ENCODE measurements at regions not wholly inside any gene's neighbourhood (a gene's known extent, or its start where the extent isn't known, plus 50 kb on each side); places are given as distances from the start of the nearest gene placed in this dataset.

- H3K4me3 ChIP-seq (ENCODE audit: low read length): no peak overlapping the region
- no peak for DNase-seq
- H3K9me3 ChIP-seq (replicated peaks; ENCODE audit: insufficient read depth, low read length): no peaks in the 10 kb centered on the region
- H3K4me2 ChIP-seq (ENCODE audit: low read depth, low read length): no peak overlapping the region
- no peak overlapping the region for H2AFZ ChIP-seq (ENCODE audit: low read length)
- H3K27me3 ChIP-seq (replicated peaks; ENCODE audit: insufficient read depth, low read length): no peaks in the 10 kb centered on the region
- H3K27ac ChIP-seq (ENCODE audit: low read length): no peak overlapping the region
- TF ChIP-seq EZH2phosphoT487 (IDR thresholded peaks at IDR 0.05; ENCODE audit: low read length) (no peak), CTCF (IDR thresholded peaks at IDR 0.05; ENCODE audit: low read length) (no peak), EZH2 (optimal IDR thresholded peaks at IDR 0.05; ENCODE audit: low read depth, low read length) (no peak)
- no peak overlapping the region for H3K9ac ChIP-seq (ENCODE audit: low read length)
- no peaks in the 10 kb centered on the region for H3F3A ChIP-seq (ENCODE audit: insufficient read depth, low read length)
- no peaks in the 10 kb centered on the region for H3K36me3 ChIP-seq (replicated peaks; ENCODE audit: insufficient read depth, low read length)
- no peaks in the 10 kb centered on the region for H3K9me2 ChIP-seq (replicated peaks; ENCODE audit: insufficient read depth, low read length)
- H3K4me1 ChIP-seq (ENCODE audit: low read length): no peaks in the 10 kb centered on the region
- no peaks in the 10 kb centered on the region for H4K20me1 ChIP-seq (ENCODE audit: insufficient read depth, low read length)
- no peaks in the 10 kb centered on the region for H3K79me2 ChIP-seq (ENCODE audit: low read length)
Measured at GRCh38 chr1:116276532-116276931, 96.5 kb upstream of the ATP1A1 start.

- no peaks in the 10 kb centered on the region for H3K27me3 ChIP-seq (replicated peaks; ENCODE audit: insufficient read depth, low read length)
- H3F3A ChIP-seq (ENCODE audit: insufficient read depth, low read length): no peaks in the 10 kb centered on the region
- H4K20me1 ChIP-seq (ENCODE audit: insufficient read depth, low read length): no peaks in the 10 kb centered on the region
- H3K9me3 ChIP-seq (replicated peaks; ENCODE audit: insufficient read depth, low read length): no peaks in the 10 kb centered on the region
- no peak overlapping the region for H3K27ac ChIP-seq (ENCODE audit: low read length)
- no peaks in the 10 kb centered on the region for H3K4me1 ChIP-seq (ENCODE audit: low read length)
- TF ChIP-seq CTCF (IDR thresholded peaks at IDR 0.05; ENCODE audit: low read length): no peak
- no peaks in the 10 kb centered on the region for H3K9me2 ChIP-seq (replicated peaks; ENCODE audit: insufficient read depth, low read length)
- H2AFZ ChIP-seq (ENCODE audit: low read length): no peak overlapping the region
- H3K36me3 ChIP-seq (replicated peaks; ENCODE audit: insufficient read depth, low read length): no peaks in the 10 kb centered on the region
- H3K4me3 ChIP-seq (ENCODE audit: low read length): no peak overlapping the region
- no peak for DNase-seq
- H3K79me2 ChIP-seq (ENCODE audit: low read length): no peaks in the 10 kb centered on the region
- H3K9ac ChIP-seq (ENCODE audit: low read length): no peak overlapping the region
- no peak overlapping the region for H3K4me2 ChIP-seq (ENCODE audit: low read depth, low read length)
Measured at GRCh38 chr1:116277840-116278540, 95.1 kb upstream of the ATP1A1 start.

- Histone ChIP-seq H3K4me2 (ENCODE audit: low read depth, low read length) (no peak overlapping the region), H3K36me3 (replicated peaks; ENCODE audit: insufficient read depth, low read length) (no peaks in the 10 kb centered on the region), H3K27me3 (replicated peaks; ENCODE audit: insufficient read depth, low read length) (no peaks in the 10 kb centered on the region), H3F3A (ENCODE audit: insufficient read depth, low read length) (no peaks in the 10 kb centered on the region), H3K9me3 (replicated peaks; ENCODE audit: insufficient read depth, low read length) (no peaks in the 10 kb centered on the region), H4K20me1 (ENCODE audit: insufficient read depth, low read length) (no peaks in the 10 kb centered on the region), H3K79me2 (ENCODE audit: low read length) (no peaks in the 10 kb centered on the region), H3K9ac (ENCODE audit: low read length) (no peak overlapping the region), H3K4me1 (ENCODE audit: low read length) (no peaks in the 10 kb centered on the region), H3K4me3 (ENCODE audit: low read length) (no peak overlapping the region), H2AFZ (ENCODE audit: low read length) (no peak overlapping the region), H3K27ac (ENCODE audit: low read length) (no peak overlapping the region), H3K9me2 (replicated peaks; ENCODE audit: insufficient read depth, low read length) (no peaks in the 10 kb centered on the region)
- DNase-seq: no peak
- TF ChIP-seq EZH2 (optimal IDR thresholded peaks at IDR 0.05; ENCODE audit: low read depth, low read length): no peak
Measured at GRCh38 chr1:116278541-116278866, 94.5 kb upstream of the ATP1A1 start.

GRCh38 chr1:116279715-116280114, 93.3 kb upstream of the ATP1A1 start:
- H3K27me3 ChIP-seq (replicated peaks; ENCODE audit: insufficient read depth, low read length): no peaks in the 10 kb centered on the region
- no peaks in the 10 kb centered on the region for H3K9me2 ChIP-seq (replicated peaks; ENCODE audit: insufficient read depth, low read length)
- no peaks in the 10 kb centered on the region for H3K9me3 ChIP-seq (replicated peaks; ENCODE audit: insufficient read depth, low read length)
- no peak for DNase-seq
- no peaks in the 10 kb centered on the region for H3F3A ChIP-seq (ENCODE audit: insufficient read depth, low read length)
- TF ChIP-seq CTCF (IDR thresholded peaks at IDR 0.05; ENCODE audit: low read length): no peak
- TF ChIP-seq EZH2 (optimal IDR thresholded peaks at IDR 0.05; ENCODE audit: low read depth, low read length): no peak
- TF ChIP-seq EZH2phosphoT487 (IDR thresholded peaks at IDR 0.05; ENCODE audit: low read length): no peak
- H3K36me3 ChIP-seq (replicated peaks; ENCODE audit: insufficient read depth, low read length): no peaks in the 10 kb centered on the region
- no peaks in the 10 kb centered on the region for H3K4me1 ChIP-seq (ENCODE audit: low read length)
- H4K20me1 ChIP-seq (ENCODE audit: insufficient read depth, low read length): no peaks in the 10 kb centered on the region
- H2AFZ ChIP-seq (ENCODE audit: low read length): no peak overlapping the region
- H3K9ac ChIP-seq (ENCODE audit: low read length): no peak overlapping the region
- no peak overlapping the region for H3K4me2 ChIP-seq (ENCODE audit: low read depth, low read length)
- no peaks in the 10 kb centered on the region for H3K79me2 ChIP-seq (ENCODE audit: low read length)
- no peak overlapping the region for H3K4me3 ChIP-seq (ENCODE audit: low read length)
- no peak overlapping the region for H3K27ac ChIP-seq (ENCODE audit: low read length)
